GM23338 (cell line): ENCODE measurements at regions not wholly inside any gene's neighbourhood (a gene's known extent, or its start where the extent isn't known, plus 50 kb on each side); places are given as distances from the start of the nearest gene placed in this dataset.

Experiments
- EZH2 ChIP-seq: fragments of 200-600 bp; sonication (generic); IDR thresholded peaks from one replicate; pipeline ENCODE4 v1.8.0; 2017; ENCODE audit warnings: antibody characterized with exemption, mild to moderate bottlenecking, low read depth; ENCODE audit not compliant: unreplicated experiment
- EZH2phosphoT487 ChIP-seq: fragments of 200-600 bp; sonication (generic); IDR thresholded peaks from one replicate; pipeline ENCODE4 v1.8.1; 2018; ENCODE audit warnings: antibody characterized with exemption; ENCODE audit not compliant: unreplicated experiment
- TF ChIP-seq, protein P1 (sequence below), 2 experiments: fragments of 200-600 bp in 1 of 2; sonication (generic) in 1 of 2; conservative IDR thresholded peaks; 2 replicates each; pipeline versions ENCODE4 v1.5.1 to v1.6.1; 2016 to 2017; ENCODE audit warnings: antibody characterized with exemption in 2 of 2, low read depth in 2 of 2, mild to moderate bottlenecking in 2 of 2, moderate library complexity in 1 of 2

- TF ChIP-seq, protein P1, sequence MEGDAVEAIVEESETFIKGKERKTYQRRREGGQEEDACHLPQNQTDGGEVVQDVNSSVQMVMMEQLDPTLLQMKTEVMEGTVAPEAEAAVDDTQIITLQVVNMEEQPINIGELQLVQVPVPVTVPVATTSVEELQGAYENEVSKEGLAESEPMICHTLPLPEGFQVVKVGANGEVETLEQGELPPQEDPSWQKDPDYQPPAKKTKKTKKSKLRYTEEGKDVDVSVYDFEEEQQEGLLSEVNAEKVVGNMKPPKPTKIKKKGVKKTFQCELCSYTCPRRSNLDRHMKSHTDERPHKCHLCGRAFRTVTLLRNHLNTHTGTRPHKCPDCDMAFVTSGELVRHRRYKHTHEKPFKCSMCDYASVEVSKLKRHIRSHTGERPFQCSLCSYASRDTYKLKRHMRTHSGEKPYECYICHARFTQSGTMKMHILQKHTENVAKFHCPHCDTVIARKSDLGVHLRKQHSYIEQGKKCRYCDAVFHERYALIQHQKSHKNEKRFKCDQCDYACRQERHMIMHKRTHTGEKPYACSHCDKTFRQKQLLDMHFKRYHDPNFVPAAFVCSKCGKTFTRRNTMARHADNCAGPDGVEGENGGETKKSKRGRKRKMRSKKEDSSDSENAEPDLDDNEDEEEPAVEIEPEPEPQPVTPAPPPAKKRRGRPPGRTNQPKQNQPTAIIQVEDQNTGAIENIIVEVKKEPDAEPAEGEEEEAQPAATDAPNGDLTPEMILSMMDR (conservative IDR thresholded peaks at IDR 0.05; ENCODE audit: low read depth in 2 of 2) = no peak
- TF ChIP-seq EZH2 (no peak), EZH2phosphoT487 (no peak)
Measured at GRCh38 chrX:20637351-20637750, 370.6 kb upstream of the RPS6KA3 start.
